ENCODE measurements at regions not wholly inside any gene's neighbourhood (a gene's known extent, or its start where the extent isn't known, plus 50 kb on each side); places are given as distances from the start of the nearest gene placed in this dataset.
A peak's percentile ranks its signal among the peaks of the same experiment; 100 is the strongest.

- no peak for DNase-seq (ENCODE audit: low spot score)
- CTCF ChIA-PET: interaction anchor here (1.6 kb wide), 1 partner anchor 77 kb away, joined by 8 read pairs; no protein-coding TSS in a partner anchor
- no peak overlapping the region for H3K27ac Mint-ChIP-seq
These were observed 79.9 kb downstream of the SIPA1L2 start for GRCh38 chr1:232550007-232550406.

GRCh38 chr1:232548691-232549090, 81.2 kb downstream of the SIPA1L2 start:
- Mint-ChIP-seq H3K4me1 (peaks cover 53% of the 10 kb centered on the region), H3K27me3 (ENCODE audit: low read depth) (no peaks in the 10 kb centered on the region), H3K27ac (peak overlapping the region; percentile 64; the same call in 1 of the 2 replicates), H3K4me3 (no peak overlapping the region), H3K9me3 (no peaks in the 10 kb centered on the region), H3K36me3 (no peaks in the 10 kb centered on the region)
- ChIA-PET POLR2A (no interaction called here), CTCF (interaction anchor here (1.6 kb wide), 1 partner anchor 79 kb away, joined by 8 read pairs; no protein-coding TSS in a partner anchor)
- DNase-seq (ENCODE audit: low spot score) (no peak), ATAC-seq (peak; percentile 42)
- no peak for TF ChIP-seq USF2 (CRISPR knock-in tag; IDR thresholded peaks at IDR 0.05)
- no peak for TF ChIP-seq CBFB (CRISPR knock-in tag; IDR thresholded peaks at IDR 0.05; ENCODE audit: low read depth)
- TF ChIP-seq STAT6 (CRISPR knock-in tag; conservative IDR thresholded peaks at IDR 0.05; ENCODE audit: low read depth): no peak

More at GRCh38 chr1:232550007-232550406, 79.9 kb downstream of the SIPA1L2 start:
- POLR2A ChIA-PET: no interaction called here
- no peak for TF ChIP-seq ZNF232 (CRISPR knock-in tag; IDR thresholded peaks at IDR 0.05)
- TF ChIP-seq CBFB (CRISPR knock-in tag; IDR thresholded peaks at IDR 0.05; ENCODE audit: low read depth): no peak
- TF ChIP-seq ATF1 (CRISPR knock-in tag; IDR thresholded peaks at IDR 0.05): no peak
- TF ChIP-seq FOXJ3 (CRISPR knock-in tag; IDR thresholded peaks at IDR 0.05; ENCODE audit: borderline replicate concordance): no peak
- no peak for TF ChIP-seq E2F5 (CRISPR knock-in tag; IDR thresholded peaks at IDR 0.05)
- TF ChIP-seq CREM (CRISPR knock-in tag; IDR thresholded peaks at IDR 0.05): no peak
- TF ChIP-seq OVOL2 (CRISPR knock-in tag; IDR thresholded peaks at IDR 0.05; ENCODE audit: borderline replicate concordance): no peak
- TF ChIP-seq NR1H2 (CRISPR knock-in tag; IDR thresholded peaks at IDR 0.05): no peak
- TF ChIP-seq CDX4 (CRISPR knock-in tag; IDR thresholded peaks at IDR 0.05; ENCODE audit: borderline replicate concordance): no peak
- TF ChIP-seq IRF2 (CRISPR knock-in tag; IDR thresholded peaks at IDR 0.05; ENCODE audit: borderline replicate concordance, low read depth): no peak
- TF ChIP-seq HMGA2 (CRISPR knock-in tag; IDR thresholded peaks at IDR 0.05): no peak
- TF ChIP-seq ZNF671 (CRISPR knock-in tag; IDR thresholded peaks at IDR 0.05): no peak
- no peak for TF ChIP-seq ESRRA (CRISPR knock-in tag; IDR thresholded peaks at IDR 0.05; ENCODE audit: borderline replicate concordance)
- TF ChIP-seq ARID4B (CRISPR knock-in tag; IDR thresholded peaks at IDR 0.05; ENCODE audit: borderline replicate concordance): no peak
- TF ChIP-seq ZNF138 (CRISPR knock-in tag; conservative IDR thresholded peaks at IDR 0.05): no peak
- TF ChIP-seq FOXK1 (CRISPR knock-in tag; IDR thresholded peaks at IDR 0.05): no peak
- Mint-ChIP-seq H3K4me3 (no peak overlapping the region), H3K27me3 (ENCODE audit: low read depth) (no peaks in the 10 kb centered on the region), H3K4me1 (peaks cover 66% of the 10 kb centered on the region), H3K9me3 (no peaks in the 10 kb centered on the region), H3K36me3 (no peaks in the 10 kb centered on the region)
- no peak for ATAC-seq
